HepG2 (cell line): ENCODE measurements at regions not wholly inside any gene's neighbourhood (a gene's known extent, or its start where the extent isn't known, plus 50 kb on each side); places are given as distances from the start of the nearest gene placed in this dataset.

Source experiments
- ATAC-seq: fragments of 200-7000 bp; cut with Tn5 transposase; 3 replicates; pipeline ENCODE4 v1.9.1; 2020; ENCODE audit warnings: mild to moderate bottlenecking, moderate library complexity
- BruUV-seq: library from RNA; stranded (reverse); fragments of 400-500 nt; replicated peaks from 2 replicates; lab custom pipeline; 2021; lab: Mats Ljungman, UMichigan
- CTCF ChIA-PET: fragments of 300-600 bp; formaldehyde crosslinking; extraction: SDS; loops from one replicate; lab custom pipeline; 2021; ENCODE audit warnings: low total read pairs, inconsistent platforms, low intra/inter-chr PET ratio; lab: Yijun Ruan, JAX
- POLR2A ChIA-PET: fragments of 350-600 bp; sonication (Branson Sonifier 250); formaldehyde crosslinking; loops from one replicate; lab custom pipeline; 2020; ENCODE audit warnings: antibody characterized with exemption, inconsistent platforms; lab: Yijun Ruan, JAX
- DNase-seq: peaks from one replicate; pipeline ENCODE4 v3.0.0-alpha.2; 2015; ENCODE audit warnings: low spot score
- FAIRE-seq: peaks from 3 replicates; lab custom pipeline; 2011; peaks lifted over from hg19 to GRCh38; lab: Jason Lieb, UNC
- H2AFZ ChIP-seq: one replicate; pipeline ENCODE4 v1.6.1; 2011; ENCODE audit warnings: low read length, inconsistent platforms
- H3K27ac ChIP-seq: fragments of 300-600 bp; 3 replicates; pipeline ENCODE4 v1.8.0; 2011; ENCODE audit warnings: mixed run types, mild to moderate bottlenecking, mixed read lengths, low read length, inconsistent platforms; ENCODE audit not compliant: insufficient read depth; ENCODE audit errors: extremely low read length
- H3K27me3 ChIP-seq, 2 experiments: fragments of 200-600 bp in 1 of 2; 2 replicates in 1 of 2; 3 replicates in 1 of 2; pipeline versions ENCODE4 v1.6.0 to v1.8.0; 2011; ENCODE audit warnings: low read length in 2 of 2, mild to moderate bottlenecking in 2 of 2, moderate library complexity in 2 of 2, inconsistent platforms in 1 of 2; ENCODE audit not compliant: insufficient read depth in 2 of 2, control insufficient read depth in 1 of 2
- H3K36me3 ChIP-seq, 2 experiments: fragments of 200-600 bp in 1 of 2; replicated peaks in 1 of 2; 2 replicates in 1 of 2; 3 replicates in 1 of 2; pipeline versions ENCODE4 v1.5.1 to v1.8.0; 2011; ENCODE audit warnings: low read length in 2 of 2, inconsistent platforms in 1 of 2; ENCODE audit not compliant: insufficient read depth in 2 of 2, control insufficient read depth in 1 of 2
- H3K4me1 ChIP-seq: 2 replicates; pipeline ENCODE4 v1.5.1; 2012; ENCODE audit warnings: low read length, inconsistent platforms; ENCODE audit not compliant: insufficient read depth
- H3K4me2 ChIP-seq: 2 replicates; pipeline ENCODE4 v1.6.0; 2011; ENCODE audit warnings: low read depth, low read length, inconsistent platforms
- H3K4me3 ChIP-seq, 3 experiments: fragments of 200-600 bp in 1 of 3; sonication (generic), shearing (Covaris generic) in 1 of 3; replicated peaks in 1 of 3; 2 replicates each; pipeline ENCODE4 v1.5.1; 2011 to 2016; ENCODE audit warnings: low read length in 3 of 3, inconsistent platforms in 2 of 3, low read depth in 2 of 3, mild to moderate bottlenecking in 2 of 3, control low read depth in 1 of 3, mixed read lengths in 1 of 3; ENCODE audit not compliant: insufficient read depth in 1 of 3
- H3K79me2 ChIP-seq: one replicate; pipeline ENCODE4 v1.6.1; 2011; ENCODE audit warnings: low read length, inconsistent platforms; ENCODE audit not compliant: insufficient read depth
- H3K9ac ChIP-seq: 2 replicates; pipeline ENCODE4 v1.6.0; 2011; ENCODE audit warnings: mild to moderate bottlenecking, low read depth, low read length, inconsistent platforms; ENCODE audit not compliant: insufficient read depth
- H3K9me3 ChIP-seq: 2 replicates; pipeline ENCODE4 v1.5.1; 2012; ENCODE audit warnings: mild to moderate bottlenecking, low read length
- H4K20me1 ChIP-seq: 2 replicates; pipeline ENCODE4 v1.6.0; 2011; ENCODE audit warnings: inconsistent platforms, mild to moderate bottlenecking, low read length, moderate library complexity; ENCODE audit not compliant: insufficient read depth
- ETV6 ChIP-seq: sonication (generic); formaldehyde crosslinking; conservative IDR thresholded peaks from 2 replicates; pipeline ENCODE4 v1.4.0; 2020; ENCODE audit warnings: missing genetic modification reagents
- FLYWCH1 ChIP-seq: sonication (generic); formaldehyde crosslinking; IDR thresholded peaks from 2 replicates; pipeline ENCODE4 v1.8.1; 2023; ENCODE audit warnings: mild to moderate bottlenecking, missing genetic modification reagents
- NFKB2 ChIP-seq: sonication (generic); formaldehyde crosslinking; IDR thresholded peaks from 2 replicates; pipeline ENCODE4 v1.4.0; 2020; ENCODE audit warnings: missing genetic modification reagents, borderline replicate concordance
- PAF1 ChIP-seq: IDR thresholded peaks from 2 replicates; pipeline ENCODE4 v1.6.1; 2016; ENCODE audit warnings: missing genetic modification reagents, missing compliant biosample characterization
- PCBP1 ChIP-seq: fragments of 200-400 bp; formaldehyde crosslinking; IDR thresholded peaks from 2 replicates; pipeline ENCODE4 v1.6.1; 2017; ENCODE audit warnings: mild to moderate bottlenecking, low read depth, low read length, borderline replicate concordance
- RXRB ChIP-seq: IDR thresholded peaks from 2 replicates; pipeline ENCODE4 v1.6.1; 2016; ENCODE audit warnings: borderline replicate concordance, missing genetic modification reagents, missing compliant biosample characterization
- SMC3 ChIP-seq: IDR thresholded peaks from 2 replicates; pipeline ENCODE4 v1.6.1; 2011; ENCODE audit warnings: low read length, improper control_type of control experiment
- ZBTB2 ChIP-seq: sonication (generic); formaldehyde crosslinking; IDR thresholded peaks from 2 replicates; pipeline ENCODE4 v1.8.0; 2022; ENCODE audit warnings: low read depth, missing genetic modification reagents
- ZFP36L1 ChIP-seq: sonication (generic); formaldehyde crosslinking; IDR thresholded peaks from 2 replicates; pipeline ENCODE4 v1.8.0; 2022; ENCODE audit warnings: mild to moderate bottlenecking, missing genetic modification reagents, moderate library complexity
- ZNF10 ChIP-seq: sonication (generic); formaldehyde crosslinking; IDR thresholded peaks from 2 replicates; pipeline ENCODE4 v1.4.0; 2020; ENCODE audit warnings: mild to moderate bottlenecking, low read depth, missing genetic modification reagents, borderline replicate concordance
- ZNF205 ChIP-seq: IDR thresholded peaks from 2 replicates; pipeline ENCODE4 v1.6.1; 2018; ENCODE audit warnings: missing biosample characterization, missing genetic modification reagents
- ZNF335 ChIP-seq: sonication (generic); formaldehyde crosslinking; IDR thresholded peaks from 2 replicates; pipeline ENCODE4 v1.4.0; 2020; ENCODE audit warnings: missing genetic modification reagents
- ZNF777 ChIP-seq: sonication (generic); formaldehyde crosslinking; IDR thresholded peaks from 2 replicates; pipeline ENCODE4 v1.4.0; 2020; ENCODE audit warnings: missing genetic modification reagents
- WGBS: methylation state at CpG from one replicate; pipeline ENCODE4 v1.1.6; 2017; ENCODE audit warnings: low lambda C conversion rate; 5-methylcytosine and 5-hydroxymethylcytosine counted together
- in situ Hi-C: cut with HindIII; loops from 2 replicates; pipeline ENCODE4 v1.10.0; 2017; ENCODE audit warnings: low pct_unique_long_range_greater_than_20kb; ENCODE audit not compliant: extremely low pct_ligation_motif_present
- intact Hi-C: fragments of 100-400 bp; cut with micrococcal nuclease; formaldehyde crosslinking; loops from one replicate; pipeline ENCODE4 v1.10.0; 2022; ENCODE audit not compliant: unreplicated experiment

GRCh38 chrX:39157006-39157405 lies 355.7 kb downstream of the MID1IP1 start:
- Histone ChIP-seq H4K20me1 (no peaks in the 10 kb centered on the region), H3K27ac (no peak overlapping the region), H3K4me3 (no peak overlapping the region), H3K79me2 (no peaks in the 10 kb centered on the region), H3K4me2 (no peak overlapping the region), H3K9me3 (no peaks in the 10 kb centered on the region), H3K4me1 (no peaks in the 10 kb centered on the region), H3K9ac (no peak overlapping the region), H3K27me3 (no peaks in the 10 kb centered on the region), H3K36me3 (no peaks in the 10 kb centered on the region), H2AFZ (no peak overlapping the region)
- no TSS peak for BruUV-seq
- TF ChIP-seq ETV6 (CRISPR knock-in tag) (no peak), RXRB (CRISPR knock-in tag) (no peak), NFKB2 (CRISPR knock-in tag) (no peak), SMC3 (no peak), ZNF777 (CRISPR knock-in tag) (no peak), PCBP1 (no peak), ZNF205 (CRISPR knock-in tag) (no peak), FLYWCH1 (CRISPR knock-in tag) (no peak), ZFP36L1 (no peak), PAF1 (CRISPR knock-in tag) (no peak), ZNF335 (CRISPR knock-in tag) (no peak), ZBTB2 (CRISPR knock-in tag) (no peak), ZNF10 (CRISPR knock-in tag) (no peak)
- 31% methylated on average over 5 of the region's 5 CpGs for whole genome bisulfite sequencing
- FAIRE-seq (no peak), ATAC-seq (no peak), DNase-seq (no peak)
- intact Hi-C loops (no loop called here), in situ Hi-C loops (no loop called here)
- ChIA-PET POLR2A (no interaction called here), CTCF (no interaction called here)
